Tibial artery (tissue), 4 donors: ENCODE measurements at regions not wholly inside any gene's neighbourhood (a gene's known extent, or its start where the extent isn't known, plus 50 kb on each side); places are given as distances from the start of the nearest gene placed in this dataset.

Source experiments
- DNase-seq, 2 donors: peaks; one replicate each; pipeline ENCODE4 v3.0.0-alpha.2; 2019
- H3K27ac ChIP-seq, 2 donors: fragments of 200-600 bp; sonication (generic) in 1 of 2; 1 replicate in 1 of 2; 2 replicates in 1 of 2; pipeline ENCODE4 v1.5.1; 2018 to 2019; ENCODE audit warnings: mild to moderate bottlenecking in 1 of 2
- H3K27me3 ChIP-seq, 2 donors: fragments of 200-600 bp; sonication (generic) in 1 of 2; one replicate each; pipeline versions ENCODE4 v1.5.1 to v1.6.0; 2016 to 2019
- H3K36me3 ChIP-seq, 3 donors: fragments of 200-600 bp; sonication (generic) in 2 of 3; one replicate each; pipeline ENCODE4 v1.5.1; 2016 to 2019; ENCODE audit warnings: mild to moderate bottlenecking in 2 of 3
- H3K4me1 ChIP-seq, 4 donors: fragments of 200-600 bp; sonication (generic) in 2 of 4; 1 replicate in 3 of 4; 2 replicates in 1 of 4; pipeline ENCODE4 v1.5.1; 2016 to 2019
- H3K4me3 ChIP-seq, 2 donors: fragments of 200-600 bp; sonication (generic) in 1 of 2; 1 replicate in 1 of 2; 2 replicates in 1 of 2; pipeline ENCODE4 v1.5.1; 2018 to 2019; ENCODE audit warnings: mild to moderate bottlenecking in 2 of 2
- H3K9me3 ChIP-seq, 3 donors: fragments of 200-600 bp; sonication (generic) in 1 of 3; one replicate each; pipeline ENCODE4 v1.5.1; 2016 to 2019
- intact Hi-C: fragments of 100-400 bp; cut with DNase I; formaldehyde crosslinking; loops from one replicate; pipeline ENCODE4 v1.15.0; 2023; ENCODE audit warnings: low total_unique reads
- TF ChIP-seq, protein P1 (sequence below), 2 experiments: fragments of 200-600 bp in 1 of 2; fragments of 450-650 bp in 1 of 2; IDR thresholded peaks; one replicate each; pipeline ENCODE4 v1.5.1; 2017 to 2019; ENCODE audit warnings: antibody characterized with exemption in 2 of 2, mild to moderate bottlenecking in 1 of 2, moderate library complexity in 1 of 2

- DNase-seq, result no peak
- no peaks in the 10 kb centered on the region for H3K9me3 ChIP-seq
- intact Hi-C loops, result no loop called here
- H3K27ac ChIP-seq, result no peak overlapping the region
- no peaks in the 10 kb centered on the region for H3K27me3 ChIP-seq
- H3K36me3 ChIP-seq, result no peaks in the 10 kb centered on the region
- peaks cover 0 to 18% (median 8%) of the 10 kb centered on the region in 4 donors for H3K4me1 ChIP-seq
- no peak overlapping the region for H3K4me3 ChIP-seq
- TF ChIP-seq, protein P1, sequence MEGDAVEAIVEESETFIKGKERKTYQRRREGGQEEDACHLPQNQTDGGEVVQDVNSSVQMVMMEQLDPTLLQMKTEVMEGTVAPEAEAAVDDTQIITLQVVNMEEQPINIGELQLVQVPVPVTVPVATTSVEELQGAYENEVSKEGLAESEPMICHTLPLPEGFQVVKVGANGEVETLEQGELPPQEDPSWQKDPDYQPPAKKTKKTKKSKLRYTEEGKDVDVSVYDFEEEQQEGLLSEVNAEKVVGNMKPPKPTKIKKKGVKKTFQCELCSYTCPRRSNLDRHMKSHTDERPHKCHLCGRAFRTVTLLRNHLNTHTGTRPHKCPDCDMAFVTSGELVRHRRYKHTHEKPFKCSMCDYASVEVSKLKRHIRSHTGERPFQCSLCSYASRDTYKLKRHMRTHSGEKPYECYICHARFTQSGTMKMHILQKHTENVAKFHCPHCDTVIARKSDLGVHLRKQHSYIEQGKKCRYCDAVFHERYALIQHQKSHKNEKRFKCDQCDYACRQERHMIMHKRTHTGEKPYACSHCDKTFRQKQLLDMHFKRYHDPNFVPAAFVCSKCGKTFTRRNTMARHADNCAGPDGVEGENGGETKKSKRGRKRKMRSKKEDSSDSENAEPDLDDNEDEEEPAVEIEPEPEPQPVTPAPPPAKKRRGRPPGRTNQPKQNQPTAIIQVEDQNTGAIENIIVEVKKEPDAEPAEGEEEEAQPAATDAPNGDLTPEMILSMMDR (IDR thresholded peaks at IDR 0.05), result no peak
Measured at GRCh38 chr2:45180033-45180746, 170.9 kb upstream of the SIX2 start.

DNA sequence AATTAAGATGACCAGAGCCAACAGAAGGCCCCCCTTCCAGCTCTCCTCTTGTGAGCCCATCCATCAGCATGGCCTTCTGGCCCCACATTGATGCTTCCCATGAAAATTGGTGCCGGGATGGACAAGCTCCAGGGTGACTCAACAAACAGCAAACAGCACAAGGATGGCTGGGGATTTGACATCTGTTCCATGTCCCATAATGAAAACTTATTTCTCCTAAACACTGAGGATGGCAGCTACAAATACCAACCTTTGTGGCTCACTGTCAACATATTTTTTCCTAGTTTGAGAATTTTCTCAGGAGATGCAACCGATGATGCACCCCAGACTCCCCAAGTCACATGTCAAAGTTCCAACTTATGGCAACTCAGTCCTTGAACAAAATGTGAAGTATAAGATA is 169.6 kb upstream of the SIX2 start:
- Histone ChIP-seq H3K36me3 (no peaks in the 10 kb centered on the region), H3K27me3 (no peaks in the 10 kb centered on the region), H3K4me1 (peaks cover 0 to 14% (median 8%) of the 10 kb centered on the region in 4 donors), H3K9me3 (no peaks in the 10 kb centered on the region), H3K27ac (no peak overlapping the region), H3K4me3 (no peak overlapping the region)
- DNase-seq, result no peak
- intact Hi-C loops, result no loop called here
- TF ChIP-seq, protein P1 (IDR thresholded peaks at IDR 0.05), result no peak

DNA sequence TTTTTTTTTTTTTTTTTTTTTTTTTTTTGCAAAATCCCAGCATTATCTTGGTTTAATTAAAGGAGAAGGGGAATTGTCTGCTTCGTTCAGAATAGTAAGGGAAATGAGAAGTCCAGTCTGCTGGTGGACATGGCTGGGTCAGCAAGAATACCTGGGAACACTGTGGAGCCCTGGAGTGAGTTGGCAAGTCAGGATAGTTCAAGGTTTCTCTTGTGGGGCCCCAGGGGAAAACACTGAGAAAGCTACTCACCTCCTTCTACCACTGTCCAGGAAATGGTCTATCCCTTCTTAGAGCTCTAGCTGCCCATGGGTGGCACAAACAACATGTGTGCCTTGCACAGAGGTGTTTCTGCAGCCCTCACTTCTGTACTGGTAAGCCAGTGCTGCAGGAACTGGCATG is 169.1 kb upstream of the SIX2 start:
- no peak overlapping the region for H3K27ac ChIP-seq
- no peaks in the 10 kb centered on the region for H3K27me3 ChIP-seq
- intact Hi-C loops, result no loop called here
- H3K4me3 ChIP-seq, result no peak overlapping the region
- DNase-seq, result no peak
- TF ChIP-seq, protein P1 (IDR thresholded peaks at IDR 0.05), result no peak
- no peaks in the 10 kb centered on the region for H3K9me3 ChIP-seq
- H3K36me3 ChIP-seq, result no peaks in the 10 kb centered on the region
- H3K4me1 ChIP-seq, result peaks cover 0 to 10% (median 7%) of the 10 kb centered on the region in 4 donors

DNA sequence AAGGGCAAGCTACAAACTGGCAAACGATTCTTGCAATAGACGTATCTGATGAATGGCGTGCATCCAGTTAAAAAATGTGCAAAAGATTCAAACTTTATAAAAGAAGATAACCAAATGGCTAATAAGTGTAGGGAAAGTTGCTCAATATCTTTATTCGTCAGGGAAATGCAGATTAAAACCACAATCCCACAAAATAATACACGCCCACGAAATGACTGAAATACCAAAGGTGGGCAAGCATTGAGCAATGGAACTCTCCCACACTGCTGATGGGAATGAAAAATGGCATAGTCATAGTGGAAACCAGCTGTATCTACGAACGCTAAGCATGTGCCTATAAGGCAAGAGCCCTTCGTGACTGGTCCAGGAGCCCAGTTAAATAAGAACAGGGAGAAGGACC is 168.6 kb upstream of the SIX2 start:
- intact Hi-C loops, result no loop called here
- Histone ChIP-seq H3K27me3 (no peaks in the 10 kb centered on the region), H3K27ac (no peak overlapping the region), H3K36me3 (no peaks in the 10 kb centered on the region), H3K9me3 (no peaks in the 10 kb centered on the region), H3K4me3 (no peak overlapping the region), H3K4me1 (peaks cover 0 to 5% (median 4%) of the 10 kb centered on the region in 4 donors)
- DNase-seq, result no peak
- TF ChIP-seq, protein P1 (IDR thresholded peaks at IDR 0.05), result no peak

DNA sequence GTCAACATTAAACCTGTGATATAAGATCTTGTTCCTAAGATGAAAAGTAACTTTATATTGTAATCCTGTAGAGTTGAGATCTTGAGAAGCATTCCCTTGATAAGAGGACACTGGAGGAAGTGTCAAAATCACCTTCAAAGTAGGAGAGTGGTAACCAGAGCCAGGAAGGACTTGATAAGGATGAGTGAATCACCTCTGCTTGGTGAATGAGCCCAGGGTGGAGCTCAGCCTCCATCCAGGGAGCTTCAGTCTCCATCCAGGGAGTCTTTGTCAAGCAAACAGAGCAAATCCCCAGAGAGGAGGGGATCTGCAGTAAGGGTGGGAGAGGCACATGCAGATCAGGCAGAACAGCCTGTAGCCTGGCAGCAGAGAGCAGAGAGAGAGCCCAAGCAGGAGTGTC is 167.1 kb upstream of the SIX2 start:
- no peaks in the 10 kb centered on the region for H3K4me1 ChIP-seq
- DNase-seq, result no peak
- H3K27ac ChIP-seq, result no peak overlapping the region
- H3K27me3 ChIP-seq, result no peaks in the 10 kb centered on the region
- H3K36me3 ChIP-seq, result no peaks in the 10 kb centered on the region
- H3K4me3 ChIP-seq, result no peak overlapping the region
- TF ChIP-seq, protein P1 (IDR thresholded peaks at IDR 0.05), result no peak
- H3K9me3 ChIP-seq, result no peaks in the 10 kb centered on the region
- intact Hi-C loops, result no loop called here
